ENCODE measurements at regions not wholly inside any gene's neighbourhood (a gene's known extent, or its start where the extent isn't known, plus 50 kb on each side); places are given as distances from the start of the nearest gene placed in this dataset.

- no peak for DNase-seq (ENCODE audit: low read depth in 2 of 2)
Observed at GRCh38 chr13:40384976-40385857, 281.2 kb downstream of the FOXO1 start.

GRCh38 chr13:40385858-40386180 lies 280.6 kb downstream of the FOXO1 start:
- no peak for DNase-seq (ENCODE audit: low read depth in 2 of 2)

- DNase-seq (ENCODE audit: low read depth in 2 of 2), result no peak
Observed at GRCh38 chr13:40386586-40386985, 279.9 kb downstream of the FOXO1 start.

- DNase-seq (ENCODE audit: low read depth in 2 of 2), result no peak
Observed at GRCh38 chr13:40387775-40388174, 278.7 kb downstream of the FOXO1 start.

- peak; percentile 46 to 58 for DNase-seq (ENCODE audit: low read depth in 2 of 2)
Observed at GRCh38 chr13:40388617-40389016, 277.8 kb downstream of the FOXO1 start.

GRCh38 chr13:40389081-40389641 lies 277.3 kb downstream of the FOXO1 start:
- DNase-seq (ENCODE audit: low read depth in 2 of 2), result no peak

GRCh38 chr13:40390401-40390916 lies 276.0 kb downstream of the FOXO1 start:
- DNase-seq (ENCODE audit: low read depth in 2 of 2), result no peak

- DNase-seq (ENCODE audit: low read depth in 2 of 2), result no peak
Observed at GRCh38 chr13:40391788-40392187, 274.7 kb downstream of the FOXO1 start.

GRCh38 chr13:40394304-40394985 lies 272.0 kb downstream of the FOXO1 start:
- no peak for DNase-seq (ENCODE audit: low read depth in 2 of 2)

- DNase-seq (ENCODE audit: low read depth in 2 of 2), result no peak
Observed at GRCh38 chr13:40398065-40398464, 268.4 kb downstream of the FOXO1 start.

- no peak for DNase-seq (ENCODE audit: low read depth in 2 of 2)
Observed at GRCh38 chr13:40399756-40400155, 266.7 kb downstream of the FOXO1 start.

GRCh38 chr13:40401911-40402776 lies 264.3 kb downstream of the FOXO1 start:
- no peak for DNase-seq (ENCODE audit: low read depth in 2 of 2)

GRCh38 chr13:40402931-40403431 lies 263.5 kb downstream of the FOXO1 start:
- no peak for DNase-seq (ENCODE audit: low read depth in 2 of 2)

- no peak for DNase-seq (ENCODE audit: low read depth in 2 of 2)
Observed at GRCh38 chr13:40403509-40404241, 262.8 kb downstream of the FOXO1 start.

GRCh38 chr13:40404407-40404806 lies 262.0 kb downstream of the FOXO1 start:
- no peak for DNase-seq (ENCODE audit: low read depth in 2 of 2)

GRCh38 chr13:40404967-40405716 lies 261.3 kb downstream of the FOXO1 start:
- no peak for DNase-seq (ENCODE audit: low read depth in 2 of 2)

GRCh38 chr13:40406405-40407120 lies 259.9 kb downstream of the FOXO1 start:
- no peak for DNase-seq (ENCODE audit: low read depth in 2 of 2)

GRCh38 chr13:40407567-40407966 lies 258.9 kb downstream of the FOXO1 start:
- DNase-seq (ENCODE audit: low read depth in 2 of 2), result no peak

GRCh38 chr13:40408602-40409001 lies 257.8 kb downstream of the FOXO1 start:
- DNase-seq (ENCODE audit: low read depth in 2 of 2), result no peak

All from stimulated activated CD8-positive, alpha-beta memory T cell treated with anti-CD3 and anti-CD28 coated beads, Interleukin-7, amount 100 ng/mL, for 1 hour (primary cell).